GM18502 (cell line): ENCODE measurements at regions not wholly inside any gene's neighbourhood (a gene's known extent, or its start where the extent isn't known, plus 50 kb on each side); places are given as distances from the start of the nearest gene placed in this dataset.

Experiments
- ATAC-seq: cut with Tn5 transposase; IDR thresholded peaks from one replicate; pipeline ENCODE4 v1.9.1; 2021; ENCODE audit warnings: mild to moderate bottlenecking; ENCODE audit not compliant: unreplicated experiment, poor library complexity

- ATAC-seq: no peak
Observed at GRCh38 chr12:25058012-25058411, 109.1 kb upstream of the BCAT1 start.

- ATAC-seq: no peak
Observed at GRCh38 chr12:25056486-25057130, 107.7 kb upstream of the BCAT1 start.

- no peak for ATAC-seq
Observed at GRCh38 chr12:25056011-25056410, 107.1 kb upstream of the BCAT1 start.

GRCh38 chr12:25054783-25055144 lies 105.9 kb upstream of the BCAT1 start:
- ATAC-seq: no peak

- ATAC-seq: no peak
Observed at GRCh38 chr12:25054076-25054782, 105.3 kb upstream of the BCAT1 start.

- ATAC-seq: no peak
Observed at GRCh38 chr12:25052914-25053211, 104.0 kb upstream of the BCAT1 start.

GRCh38 chr12:25052196-25052913 lies 103.5 kb upstream of the BCAT1 start:
- peak; percentile 74 for ATAC-seq

GRCh38 chr12:25051656-25052195 lies 102.8 kb upstream of the BCAT1 start:
- peak; percentile 58 for ATAC-seq

GRCh38 chr12:25051171-25051570 lies 102.3 kb upstream of the BCAT1 start:
- ATAC-seq: no peak

- ATAC-seq: no peak
Observed at GRCh38 chr12:25045869-25046268, 97.0 kb upstream of the BCAT1 start.

- peak; percentile 86 for ATAC-seq
Observed at GRCh38 chr12:25041006-25041741, 92.3 kb upstream of the BCAT1 start.

GRCh38 chr12:25040593-25040992 lies 91.7 kb upstream of the BCAT1 start:
- ATAC-seq: no peak

GRCh38 chr12:25034676-25035075 lies 85.8 kb upstream of the BCAT1 start:
- no peak for ATAC-seq

- ATAC-seq: no peak
Observed at GRCh38 chr12:25025951-25026490, 77.1 kb upstream of the BCAT1 start.

GRCh38 chr12:25025260-25025659 lies 76.4 kb upstream of the BCAT1 start:
- ATAC-seq: no peak

GRCh38 chr12:25023808-25024207 lies 74.9 kb upstream of the BCAT1 start:
- ATAC-seq: peak; percentile 57

GRCh38 chr12:25020621-25021243 lies 71.8 kb upstream of the BCAT1 start:
- peak; percentile 88 for ATAC-seq

GRCh38 chr12:25018146-25018545 lies 69.2 kb upstream of the BCAT1 start:
- ATAC-seq: no peak

- ATAC-seq: no peak
Observed at GRCh38 chr12:25017336-25017735, 68.4 kb upstream of the BCAT1 start.

GRCh38 chr12:25014961-25015360 lies 66.1 kb upstream of the BCAT1 start:
- ATAC-seq: no peak
